ENCODE measurements at regions not wholly inside any gene's neighbourhood (a gene's known extent, or its start where the extent isn't known, plus 50 kb on each side); places are given as distances from the start of the nearest gene placed in this dataset.
"Not testable (repeated sequence)": the region's sequence is repeated elsewhere in the genome, so short reads cannot be mapped to it uniquely, and the experiment has no call there.

DNA sequence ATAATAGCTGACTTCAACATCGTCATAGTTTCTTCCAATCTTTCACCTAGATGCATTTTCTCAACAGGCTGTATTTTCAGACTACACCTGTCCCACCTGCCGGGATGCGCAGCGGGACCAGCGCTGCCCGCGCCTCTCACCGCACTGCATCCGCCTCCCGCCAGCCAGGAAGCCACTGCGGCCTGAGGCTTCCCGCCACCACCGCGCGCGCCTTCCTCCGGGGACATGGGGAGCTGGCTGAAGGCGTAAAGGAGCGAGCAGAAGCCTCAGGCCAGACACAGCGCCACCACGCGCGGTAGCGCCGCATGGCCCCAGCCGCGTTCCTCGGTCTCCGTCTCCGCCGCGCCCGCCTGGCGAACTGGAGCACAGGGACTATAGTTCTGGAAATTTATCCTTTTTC, 135.7 kb upstream of the TEKT4 start:
- H3K4me3 ChIP-seq: not testable (repeated sequence)

GRCh38 chr2:94737145-94737544, 134.1 kb upstream of the TEKT4 start:
- not testable (repeated sequence) for H3K27ac ChIP-seq, H3K4me3 ChIP-seq

More for the DNA sequence above, 135.7 kb upstream of the TEKT4 start:
- H3K27ac ChIP-seq: not testable (repeated sequence)

GRCh38 chr2:94737736-94738342, 133.4 kb upstream of the TEKT4 start:
- H3K4me3 ChIP-seq, H3K27ac ChIP-seq: not testable (repeated sequence)

DNA sequence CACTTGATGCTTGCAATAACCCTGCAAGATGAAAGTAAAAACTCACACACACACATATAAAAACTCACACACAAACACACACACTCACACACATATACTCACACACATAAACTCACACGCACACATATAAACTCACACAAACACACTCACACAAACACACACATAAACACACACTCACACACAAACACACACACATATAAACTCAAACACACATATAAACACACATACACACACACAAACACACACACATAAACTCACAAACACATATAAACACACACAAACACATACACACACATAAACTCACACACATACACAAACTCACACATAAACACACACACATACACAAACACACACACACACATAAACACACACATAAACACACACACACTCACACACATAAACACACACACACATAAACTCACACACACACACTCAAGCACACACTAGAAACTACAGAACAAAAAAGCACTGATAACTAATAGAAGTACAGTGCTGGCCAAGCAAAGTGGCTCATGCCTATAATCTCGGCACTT, 117.7 kb upstream of the TEKT4 start:
- H3K4me3 ChIP-seq: no peak overlapping the region
- H3K27ac ChIP-seq: no peak overlapping the region

DNA sequence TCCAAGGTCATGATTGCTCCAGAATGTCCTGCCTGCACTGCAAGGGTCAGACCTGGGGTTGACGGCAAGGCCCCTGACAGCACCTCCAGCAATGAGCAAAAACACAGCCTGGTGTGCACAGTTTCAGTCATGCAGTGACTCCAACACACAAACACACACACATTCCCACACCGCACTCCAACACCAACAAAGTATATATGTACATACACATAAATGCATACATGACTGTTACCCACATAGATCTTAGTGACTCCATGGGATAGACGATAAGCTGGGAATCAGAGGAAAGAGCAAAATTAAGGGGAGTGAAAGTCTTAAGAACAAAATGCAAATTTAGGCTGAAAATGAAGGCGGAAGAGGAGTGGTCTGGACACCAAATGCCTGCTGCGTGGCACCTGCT, 112.7 kb upstream of the TEKT4 start:
- Histone ChIP-seq H3K27ac (no peak overlapping the region), H3K4me3 (no peak overlapping the region)

DNA sequence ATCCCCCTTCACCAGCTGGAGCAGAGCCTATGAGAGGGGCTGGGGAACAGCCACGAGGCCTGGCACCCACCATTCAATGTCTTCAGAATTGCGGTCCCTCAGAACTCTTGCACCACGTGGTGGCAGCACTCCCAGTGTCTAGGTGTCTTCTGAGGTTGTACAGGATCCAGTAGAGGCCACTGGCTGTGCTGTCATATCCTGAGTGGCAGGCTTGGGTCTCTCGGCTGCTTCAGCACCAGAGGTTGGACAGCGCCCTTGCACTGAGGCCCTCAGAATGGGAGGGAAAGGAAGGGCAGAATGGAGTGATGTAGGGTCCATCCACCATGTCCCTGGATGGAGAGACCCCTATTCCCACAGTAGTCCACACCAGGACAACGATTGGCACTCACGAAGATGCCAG, 112.0 kb upstream of the TEKT4 start:
- no peak overlapping the region for H3K4me3 ChIP-seq
- H3K27ac ChIP-seq: no peak overlapping the region

DNA sequence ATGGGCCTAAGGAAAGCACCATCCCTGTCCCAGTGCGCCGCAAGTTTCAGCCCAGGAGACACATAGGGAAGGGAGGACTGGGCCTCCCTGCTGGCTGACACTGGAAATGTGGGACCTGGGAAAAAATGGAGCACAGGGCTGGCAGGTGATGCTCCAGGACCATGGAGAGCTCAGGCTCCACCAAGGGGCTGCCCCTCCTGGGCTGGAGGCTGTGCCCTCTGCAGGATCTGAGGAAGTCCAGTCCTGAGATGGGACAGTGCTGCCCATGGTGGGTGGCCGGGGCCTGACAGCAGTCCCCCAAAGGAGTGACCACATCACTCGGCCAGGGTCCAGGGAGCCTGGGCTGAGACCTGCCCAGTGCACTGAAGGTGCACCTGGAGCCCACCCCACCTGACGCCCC, 108.6 kb upstream of the TEKT4 start:
- no peak overlapping the region for H3K4me3 ChIP-seq

GRCh38 chr2:94763318-94763717, 107.9 kb upstream of the TEKT4 start:
- H3K27ac ChIP-seq: no peak overlapping the region
- H3K4me3 ChIP-seq: no peak overlapping the region

More for the DNA sequence above, 108.6 kb upstream of the TEKT4 start:
- no peak overlapping the region for H3K27ac ChIP-seq

- not testable (repeated sequence) for H3K27ac ChIP-seq, H3K4me3 ChIP-seq
These were observed 106.9 kb upstream of the TEKT4 start for GRCh38 chr2:94764331-94764730.

- Histone ChIP-seq H3K27ac (no peak overlapping the region), H3K4me3 (no peak overlapping the region)
These were observed 103.9 kb upstream of the TEKT4 start for GRCh38 chr2:94767336-94767735.

DNA sequence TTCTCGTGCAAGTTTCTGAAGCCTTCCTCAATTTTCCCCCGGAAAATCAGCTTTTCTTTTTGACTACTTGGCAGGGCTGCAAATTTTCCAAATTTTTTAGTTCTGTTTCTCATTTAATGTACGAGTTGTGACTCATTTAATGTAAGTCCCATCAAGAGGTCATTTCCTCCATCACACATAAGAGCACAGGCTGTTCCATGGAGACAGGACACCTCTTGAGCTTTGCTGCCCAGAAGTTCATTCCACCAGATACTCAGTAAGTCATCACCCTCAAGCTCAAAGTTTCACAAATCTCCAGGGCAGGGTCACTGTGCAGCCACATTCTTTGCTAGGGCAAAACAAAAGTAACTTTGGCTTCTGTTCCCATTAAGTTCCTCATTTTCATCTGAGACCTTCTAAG, 101.5 kb upstream of the TEKT4 start:
- Histone ChIP-seq H3K27ac (peak overlapping the region in 1 of 21 experiments; percentile 6), H3K4me3 (no peak overlapping the region)

GRCh38 chr2:94774851-94775250, 96.4 kb upstream of the TEKT4 start:
- Histone ChIP-seq H3K27ac (no peak overlapping the region), H3K4me3 (no peak overlapping the region)

GRCh38 chr2:94776036-94776435, 95.2 kb upstream of the TEKT4 start:
- no peak overlapping the region for H3K27ac ChIP-seq
- H3K4me3 ChIP-seq: no peak overlapping the region

GRCh38 chr2:94785105-94785504, 86.1 kb upstream of the TEKT4 start:
- not testable (repeated sequence) for H3K4me3 ChIP-seq, H3K27ac ChIP-seq

DNA sequence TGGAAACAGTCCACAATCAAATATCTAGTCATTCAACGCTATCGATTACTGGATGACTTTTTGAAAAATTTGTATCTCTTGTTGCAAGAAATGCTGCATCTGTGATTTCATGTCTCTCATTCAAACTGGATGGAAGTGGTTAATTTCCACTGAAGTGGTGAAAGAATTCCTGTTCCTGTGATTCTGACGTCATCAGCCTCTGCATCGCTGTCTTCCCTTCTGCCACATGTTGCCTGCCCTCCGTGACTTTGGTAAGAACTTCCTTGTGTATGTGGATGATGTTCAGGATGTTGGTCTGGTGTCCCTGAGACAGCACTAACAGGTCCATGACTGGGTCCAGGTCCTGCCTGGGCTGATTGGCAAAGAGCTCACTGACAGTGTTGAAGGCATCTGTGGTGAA, 84.8 kb upstream of the TEKT4 start:
- not testable (repeated sequence) for H3K27ac ChIP-seq, H3K4me3 ChIP-seq

DNA sequence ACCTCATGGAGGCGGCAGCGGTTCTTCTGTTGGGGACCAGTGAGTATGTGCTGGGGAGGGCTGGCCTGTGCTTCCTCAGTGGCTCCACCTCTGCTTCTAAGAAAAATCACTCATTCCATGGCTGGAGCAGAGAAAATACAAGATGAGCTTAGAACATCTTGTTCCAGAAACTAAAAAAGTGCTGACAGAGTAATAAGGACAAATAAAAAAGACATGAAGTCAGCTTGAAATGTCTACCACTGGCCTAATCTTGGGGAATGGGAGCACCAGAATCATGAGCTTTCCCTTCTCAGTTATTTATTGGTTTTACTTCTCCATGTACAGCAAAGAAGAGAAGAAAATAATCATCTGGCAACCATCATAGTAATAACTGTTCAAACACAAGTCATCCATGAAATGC, 81.1 kb upstream of the TEKT4 start:
- not testable (repeated sequence) for H3K27ac ChIP-seq, H3K4me3 ChIP-seq

DNA sequence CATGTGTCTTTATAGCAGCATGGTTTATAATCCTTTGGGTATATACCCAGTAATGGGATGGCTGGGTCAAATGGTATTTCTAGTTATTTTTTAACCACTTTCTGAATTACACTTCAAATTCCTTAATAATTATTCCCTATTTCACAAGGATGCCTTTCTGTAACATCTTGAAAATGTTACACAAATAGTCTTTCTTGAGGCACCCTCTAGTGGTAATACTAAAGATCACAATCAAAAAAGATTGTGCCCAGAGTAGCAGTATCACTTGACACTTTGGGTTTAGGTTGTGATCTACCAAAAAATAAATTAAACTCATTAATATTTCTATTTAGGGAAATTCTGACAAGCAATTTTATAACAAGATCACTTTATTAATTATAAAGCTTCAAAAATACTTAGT, 74.0 kb upstream of the TEKT4 start:
- H3K27ac ChIP-seq, H3K4me3 ChIP-seq: not testable (repeated sequence)
